ENCODE measurements at regions not wholly inside any gene's neighbourhood (a gene's known extent, or its start where the extent isn't known, plus 50 kb on each side); places are given as distances from the start of the nearest gene placed in this dataset.

DNA sequence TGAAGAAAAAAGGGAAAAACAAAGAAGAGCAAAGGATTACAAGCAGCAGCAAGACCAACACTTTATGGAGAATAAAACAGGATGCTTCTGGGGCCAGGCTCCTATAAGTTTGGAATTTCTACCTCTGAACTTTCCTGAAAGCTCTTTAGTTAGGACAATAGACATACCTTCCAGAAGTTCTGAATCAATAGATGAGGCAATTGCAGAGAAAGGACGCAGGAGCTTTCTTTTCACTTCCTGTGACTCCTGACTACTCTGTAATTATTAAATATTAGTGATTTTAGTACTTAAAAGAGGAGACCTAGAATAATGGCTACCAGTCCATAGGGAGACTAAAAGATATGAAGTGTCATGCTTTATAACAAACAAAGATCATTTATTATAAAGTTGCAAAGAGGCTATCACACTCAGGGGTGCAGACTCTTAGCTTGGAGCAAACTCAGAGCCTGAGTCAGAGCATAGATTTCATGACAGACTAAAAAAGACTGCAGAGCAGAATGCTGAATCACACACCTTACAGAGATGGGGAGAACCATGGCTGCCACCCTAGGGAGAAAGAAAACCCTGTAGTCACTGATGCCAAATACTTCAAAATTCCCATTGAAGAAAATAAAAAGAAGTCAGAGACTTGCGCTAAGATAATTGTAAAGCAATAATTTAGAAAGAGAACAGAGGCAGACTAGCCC is 52.5 kb upstream of the FAM136A start:
- in situ Hi-C loops (cut with HindIII; ENCODE audit: low sequenced_read_pairs): no loop called here

Data from endothelial cell of hepatic sinusoid (primary cell).